Right cardiac atrium (tissue), 5 donors: ENCODE measurements at regions not wholly inside any gene's neighbourhood (a gene's known extent, or its start where the extent isn't known, plus 50 kb on each side); places are given as distances from the start of the nearest gene placed in this dataset.

Source experiments
- ATAC-seq, 2 donors: fragments of 200-7000 bp; cut with Tn5 transposase; one replicate each; pipeline versions ENCODE4 v1.8.0 to v1.9.1; 2020; ENCODE audit warnings: moderate library complexity in 2 of 2, mild to moderate bottlenecking in 1 of 2
- DNase-seq, 3 donors: peaks; one replicate each; pipeline ENCODE4 v3.0.0-alpha.2; 2020
- H3K27ac ChIP-seq: one replicate; pipeline ENCODE4 v1.5.1; 2013; ENCODE audit warnings: mild to moderate bottlenecking, low read length, control low read depth, moderate library complexity
- H3K27me3 ChIP-seq: one replicate; pipeline ENCODE4 v1.6.1; 2013; ENCODE audit not compliant: control insufficient read depth, insufficient read depth
- H3K4me1 ChIP-seq: one replicate; pipeline ENCODE4 v1.6.1; 2013; ENCODE audit warnings: low read length; ENCODE audit not compliant: control insufficient read depth, insufficient read depth
- H3K4me3 ChIP-seq: one replicate; pipeline ENCODE4 v1.5.1; 2013; ENCODE audit warnings: low read length, control low read depth
- H3K9me3 ChIP-seq: one replicate; pipeline ENCODE4 v1.6.1; 2013; ENCODE audit warnings: low read length; ENCODE audit not compliant: control insufficient read depth
- WGBS: extraction: QIAGEN DNeasy Blood & Tissue Kit; methylation state at CpG from one replicate; pipeline ENCODE4 v1.1.7; 2013; 5-methylcytosine and 5-hydroxymethylcytosine counted together
- intact Hi-C, 4 donors: fragments of 100-400 bp; cut with DNase I; formaldehyde crosslinking; loops; one replicate each; pipeline versions ENCODE4 v1.11.0 to v1.14.0; 2022 to 2023
- donor health status: healthy with polysubstance abuse.
- donor health status: DM: no; HTN: yes; CAD: no.
- donor health status: DM: no; HTN: no; CAD: no.
- donor health status: DM: no; HTN: yes; CAD: no; lungs with severe emphysema.
- donor health status: DM: yes; HTN: yes; CAD: no.

DNA sequence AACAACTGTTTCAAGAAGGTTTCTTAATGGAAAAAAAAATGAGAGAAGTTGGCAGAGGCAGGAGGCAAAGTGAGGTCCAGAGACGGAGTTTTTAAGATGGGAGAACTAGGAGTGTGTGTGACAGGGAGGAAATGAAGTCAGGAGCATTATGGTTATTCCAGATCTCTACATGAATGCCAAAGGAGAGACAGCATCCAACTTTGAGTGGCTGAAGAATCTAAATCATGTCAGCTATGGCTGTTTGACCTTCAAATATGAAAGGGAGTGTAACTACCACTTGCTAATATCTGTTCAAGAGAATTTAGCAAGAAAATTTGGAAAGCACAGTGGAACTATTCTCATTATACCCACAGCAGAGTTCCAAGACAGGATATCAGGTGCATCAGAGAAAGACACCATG is 81.2 kb upstream of the CCBE1 start:
- Histone ChIP-seq H3K27ac (no peak overlapping the region), H3K4me1 (peaks cover 2% of the 10 kb centered on the region), H3K27me3 (no peaks in the 10 kb centered on the region), H3K4me3 (no peak overlapping the region), H3K9me3 (no peaks in the 10 kb centered on the region)
- intact Hi-C loops: no loop called here
- no peak for DNase-seq
- ATAC-seq: no peak
- WGBS: 41% methylated on average over 1 of the region's 1 CpG

GRCh38 chr18:59777636-59778035 is 80.4 kb upstream of the CCBE1 start:
- ATAC-seq (no peak), DNase-seq (no peak)
- Histone ChIP-seq H3K27me3 (no peaks in the 10 kb centered on the region), H3K4me1 (peaks cover 2% of the 10 kb centered on the region), H3K4me3 (no peak overlapping the region), H3K27ac (no peak overlapping the region), H3K9me3 (no peaks in the 10 kb centered on the region)
- 96% methylated on average over 5 of the region's 5 CpGs for WGBS
- intact Hi-C loops: no loop called here

DNA sequence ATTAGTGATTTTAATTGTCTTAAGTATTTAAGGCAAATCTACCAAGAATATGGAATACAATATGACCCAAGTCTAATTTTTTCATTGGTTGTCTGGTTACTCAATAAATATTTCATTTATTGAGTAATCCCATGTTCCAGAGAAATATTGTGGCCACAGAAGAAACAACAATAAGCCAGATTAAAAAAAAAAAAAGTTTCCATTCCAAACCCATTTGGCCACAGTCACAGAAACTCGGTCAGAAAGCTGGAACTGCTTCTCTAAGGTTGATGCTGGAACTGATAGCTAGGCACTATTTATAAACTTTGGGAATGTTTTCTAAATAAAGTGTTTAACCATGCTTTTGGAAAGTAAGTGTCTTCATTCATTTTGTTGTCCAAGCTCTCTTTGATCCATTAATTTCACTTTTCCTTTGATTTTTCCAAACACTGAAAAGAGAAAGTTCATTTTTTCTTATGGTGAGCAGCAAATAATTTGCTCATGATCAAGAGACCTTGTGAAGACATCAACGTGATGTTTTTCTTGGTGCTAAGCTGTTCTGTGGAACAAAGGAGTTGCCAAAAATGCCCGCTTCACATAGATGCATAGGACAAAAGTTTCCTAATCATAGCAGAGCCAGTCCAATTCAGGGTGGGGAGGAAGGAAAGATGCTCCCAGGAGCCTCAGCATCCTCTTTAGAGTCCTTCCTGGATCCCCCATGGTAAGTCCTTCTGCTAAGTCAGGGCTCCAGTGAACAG is 72.1 kb upstream of the CCBE1 start:
- Histone ChIP-seq H3K4me3 (no peak overlapping the region), H3K27ac (no peak overlapping the region), H3K27me3 (no peaks in the 10 kb centered on the region), H3K9me3 (no peaks in the 10 kb centered on the region), H3K4me1 (peaks cover 1% of the 10 kb centered on the region)
- DNase-seq (no peak), ATAC-seq (no peak)
- intact Hi-C loops: no loop called here
- WGBS: 58% methylated on average over 3 of the region's 3 CpGs

DNA sequence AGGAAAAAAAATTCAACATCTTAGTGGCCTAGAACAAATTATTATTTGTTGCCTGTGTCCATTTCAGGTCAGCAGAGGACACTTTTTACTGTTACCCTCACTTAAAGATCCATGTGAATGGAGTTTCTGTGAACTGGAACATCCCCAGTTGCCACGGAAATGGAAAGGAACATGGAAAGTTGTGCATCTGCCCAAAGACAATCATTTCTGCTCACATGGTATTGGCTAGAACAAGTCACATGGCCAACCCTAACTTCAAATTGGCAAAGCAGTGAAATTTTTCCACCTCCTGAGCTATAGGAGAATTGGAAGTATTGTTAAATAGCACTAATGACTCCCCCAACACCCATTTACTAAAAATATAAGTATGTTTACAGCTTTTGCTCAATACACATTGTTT is 71.2 kb upstream of the CCBE1 start:
- intact Hi-C loops: no loop called here
- 83% methylated on average over 1 of the region's 1 CpG for WGBS
- no peak for DNase-seq
- no peak overlapping the region for H3K4me3 ChIP-seq
- no peaks in the 10 kb centered on the region for H3K27me3 ChIP-seq
- H3K9me3 ChIP-seq: no peaks in the 10 kb centered on the region
- no peak overlapping the region for H3K27ac ChIP-seq
- ATAC-seq: no peak
- peaks cover 1% of the 10 kb centered on the region for H3K4me1 ChIP-seq

GRCh38 chr18:59767732-59768131 is 70.5 kb upstream of the CCBE1 start:
- Histone ChIP-seq H3K27ac (no peak overlapping the region), H3K4me1 (peaks cover 1% of the 10 kb centered on the region), H3K4me3 (no peak overlapping the region), H3K9me3 (no peaks in the 10 kb centered on the region), H3K27me3 (no peaks in the 10 kb centered on the region)
- ATAC-seq (no peak), DNase-seq (no peak)
- intact Hi-C loops: no loop called here
- 70% methylated on average over 2 of the region's 2 CpGs for WGBS

DNA sequence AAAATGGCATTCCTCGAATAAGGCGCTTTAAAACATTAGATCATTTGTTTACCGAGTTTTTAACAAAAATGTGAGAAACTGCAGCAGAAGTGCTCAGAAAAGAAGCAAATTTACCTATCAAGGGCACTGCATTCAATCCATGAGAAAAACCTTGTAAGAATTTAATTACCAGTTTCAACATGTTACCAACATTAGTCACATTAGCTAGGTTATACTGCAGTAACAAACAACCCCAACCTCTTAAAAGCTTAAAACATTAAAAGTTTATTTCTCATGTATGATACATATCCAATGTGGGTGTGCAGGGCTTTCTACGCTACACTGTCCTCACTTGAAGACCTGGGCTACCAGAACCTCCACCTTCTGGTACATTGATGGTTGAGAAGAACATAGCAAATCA is 68.1 kb upstream of the CCBE1 start:
- DNase-seq: no peak
- no peak overlapping the region for H3K4me3 ChIP-seq
- intact Hi-C loops: no loop called here
- H3K27me3 ChIP-seq: no peaks in the 10 kb centered on the region
- peaks cover 1% of the 10 kb centered on the region for H3K4me1 ChIP-seq
- no peak overlapping the region for H3K27ac ChIP-seq
- ATAC-seq: no peak
- 90% methylated on average over 4 of the region's 4 CpGs for WGBS
- H3K9me3 ChIP-seq: no peaks in the 10 kb centered on the region

DNA sequence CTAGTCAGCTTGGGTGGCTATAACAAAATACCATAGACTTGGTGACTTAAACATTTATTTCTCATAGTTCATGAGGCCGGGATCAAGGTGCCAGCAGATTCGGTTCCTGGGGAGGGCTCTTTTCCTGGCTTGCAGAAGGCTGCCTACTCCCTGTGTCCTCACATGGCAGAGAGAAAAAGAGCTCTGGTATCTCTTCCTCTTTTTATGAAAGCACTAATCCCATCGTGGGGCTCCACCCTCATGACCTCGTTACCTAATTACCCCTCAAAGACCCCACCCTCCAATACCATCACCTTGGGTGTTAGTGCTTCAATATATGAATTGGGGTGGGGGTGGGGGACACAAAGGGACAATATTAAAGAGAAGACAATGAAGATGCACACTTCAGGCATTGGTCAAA is 67.1 kb upstream of the CCBE1 start:
- intact Hi-C loops: no loop called here
- no peak for DNase-seq
- Histone ChIP-seq H3K4me1 (no peaks in the 10 kb centered on the region), H3K27ac (no peak overlapping the region), H3K27me3 (no peaks in the 10 kb centered on the region), H3K9me3 (no peaks in the 10 kb centered on the region), H3K4me3 (no peak overlapping the region)
- 74% methylated on average over 4 of the region's 4 CpGs for WGBS
- ATAC-seq: no peak

DNA sequence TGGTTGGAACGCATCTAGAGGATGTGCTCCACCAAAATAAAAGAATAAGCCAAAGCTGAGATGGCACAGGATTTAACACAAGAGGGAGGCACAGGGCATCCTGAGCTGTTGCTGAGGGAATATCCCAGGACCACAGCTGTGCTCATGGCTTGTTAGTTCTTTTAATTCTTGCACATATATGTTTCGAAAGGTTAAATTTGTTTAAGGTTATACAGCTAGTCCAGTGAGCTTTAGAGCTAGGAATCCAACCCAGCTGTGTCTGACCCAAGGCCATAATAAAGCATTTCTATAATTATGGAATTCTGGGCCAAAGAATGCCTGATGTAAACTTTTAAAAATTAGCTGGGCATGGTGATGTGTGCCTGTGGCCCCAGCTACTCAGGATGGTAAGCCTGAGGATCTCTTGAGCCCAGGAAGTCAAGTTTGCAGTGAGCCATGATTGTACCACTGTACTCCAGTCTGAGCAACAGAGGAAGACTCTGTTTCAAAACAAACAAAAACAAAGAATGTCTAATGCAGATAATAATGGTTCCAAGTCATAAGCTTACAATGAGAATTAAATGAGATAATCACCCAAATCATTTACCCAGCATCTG is 66.4 kb upstream of the CCBE1 start:
- 80% methylated on average over 2 of the region's 2 CpGs for WGBS
- Histone ChIP-seq H3K4me3 (no peak overlapping the region), H3K9me3 (no peaks in the 10 kb centered on the region), H3K27ac (no peak overlapping the region), H3K4me1 (no peaks in the 10 kb centered on the region), H3K27me3 (no peaks in the 10 kb centered on the region)
- ATAC-seq (no peak), DNase-seq (no peak)
- intact Hi-C loops: no loop called here

DNA sequence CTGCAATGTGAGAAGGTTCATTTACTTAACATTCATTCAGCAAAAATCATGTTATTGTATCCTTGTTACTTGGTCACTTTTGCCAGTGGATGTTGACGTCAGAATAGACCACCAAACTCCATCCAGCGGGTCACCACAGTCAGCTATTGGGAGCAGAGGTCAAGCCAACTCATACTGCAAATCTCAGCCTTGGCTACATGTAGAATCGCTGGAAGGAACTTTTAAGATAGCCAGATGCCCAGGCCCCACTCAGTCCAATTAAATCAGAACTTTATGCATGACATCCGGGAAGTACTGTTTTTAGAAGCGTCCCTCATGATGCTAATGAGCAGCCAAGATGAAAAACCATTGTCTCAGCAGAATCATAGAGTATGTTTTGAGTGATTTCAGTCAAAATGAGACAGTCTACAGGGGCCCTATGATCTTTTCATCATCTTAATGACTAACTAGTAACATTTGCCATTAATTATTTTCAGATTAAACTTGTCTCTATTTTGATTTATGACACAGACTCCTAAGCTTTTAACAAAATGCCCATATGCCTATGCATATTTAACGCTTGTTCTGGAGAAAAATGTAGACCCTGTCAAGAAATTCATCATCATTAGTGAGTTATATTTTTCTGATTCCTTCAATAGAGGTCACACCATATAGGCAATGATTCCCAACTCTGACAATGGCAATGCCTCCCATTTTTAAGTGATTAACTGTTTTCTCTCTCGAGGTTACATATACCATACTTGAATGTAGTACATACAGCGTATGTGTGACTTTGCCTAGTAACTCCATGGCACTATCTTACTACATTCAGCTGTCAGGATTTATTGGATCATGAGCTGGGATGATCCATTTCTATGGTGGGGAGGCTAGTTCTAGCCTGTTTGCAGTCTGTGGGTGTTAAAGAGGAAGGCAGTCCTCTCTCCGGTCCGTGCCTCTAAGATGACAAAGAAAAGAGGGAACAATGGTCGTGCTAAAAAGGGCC is 63.7 kb upstream of the CCBE1 start:
- no peaks in the 10 kb centered on the region for H3K27me3 ChIP-seq
- intact Hi-C loops: no loop called here
- DNase-seq (no peak), ATAC-seq (no peak)
- H3K4me1 ChIP-seq: no peaks in the 10 kb centered on the region
- WGBS: 89% methylated on average over 11 of the region's 11 CpGs
- H3K27ac ChIP-seq: no peak overlapping the region
- H3K4me3 ChIP-seq: no peak overlapping the region
- H3K9me3 ChIP-seq: no peaks in the 10 kb centered on the region

DNA sequence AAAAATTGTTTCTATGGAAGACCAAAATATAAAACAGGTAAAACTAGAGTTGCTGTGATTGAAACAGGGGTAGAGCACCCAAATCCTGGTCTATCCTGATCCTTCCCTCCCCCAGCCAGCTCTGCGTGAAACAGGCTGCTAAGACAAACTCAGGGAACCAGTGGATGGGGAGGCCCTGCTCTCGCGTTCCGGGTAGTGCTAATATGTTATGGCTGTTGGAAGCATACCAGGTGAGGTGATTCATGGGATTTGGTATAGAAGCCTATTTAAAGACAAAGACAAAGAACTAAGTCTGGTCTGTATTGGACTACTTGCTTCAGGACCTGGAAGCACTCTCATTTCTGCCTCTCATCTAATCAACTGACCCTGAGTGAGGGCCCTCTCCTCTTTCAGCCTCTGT is 63.0 kb upstream of the CCBE1 start:
- DNase-seq (no peak), ATAC-seq (no peak)
- Histone ChIP-seq H3K9me3 (no peaks in the 10 kb centered on the region), H3K27ac (no peak overlapping the region), H3K4me3 (no peak overlapping the region), H3K27me3 (no peaks in the 10 kb centered on the region), H3K4me1 (no peaks in the 10 kb centered on the region)
- WGBS: 98% methylated on average over 4 of the region's 4 CpGs
- intact Hi-C loops: no loop called here

DNA sequence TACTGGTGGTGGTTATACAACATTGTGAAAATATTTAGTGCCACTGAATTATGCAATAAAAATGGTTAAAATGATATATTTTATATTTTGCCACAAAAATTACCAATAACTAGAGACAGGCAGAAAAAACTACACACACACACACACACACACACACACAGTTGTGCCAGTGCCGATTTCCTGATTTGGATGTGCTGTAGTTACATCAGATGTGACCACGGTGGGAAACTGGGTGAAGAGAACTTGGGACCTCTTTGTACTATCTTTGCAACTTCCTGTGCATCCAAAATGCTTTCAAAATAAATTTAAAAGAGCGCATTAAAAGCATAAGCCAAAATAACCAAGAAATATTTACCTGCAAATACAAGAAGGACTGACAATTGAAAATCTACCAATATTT is 61.6 kb upstream of the CCBE1 start:
- H3K27ac ChIP-seq: no peak overlapping the region
- H3K27me3 ChIP-seq: no peaks in the 10 kb centered on the region
- ATAC-seq: no peak
- no peak for DNase-seq
- no peaks in the 10 kb centered on the region for H3K9me3 ChIP-seq
- H3K4me3 ChIP-seq: no peak overlapping the region
- intact Hi-C loops: no loop called here
- 80% methylated on average over 3 of the region's 3 CpGs for WGBS
- no peaks in the 10 kb centered on the region for H3K4me1 ChIP-seq
